K562 (cell line): ENCODE measurements at regions not wholly inside any gene's neighbourhood (a gene's known extent, or its start where the extent isn't known, plus 50 kb on each side); places are given as distances from the start of the nearest gene placed in this dataset.

Experiments used
- DIDO1 ChIP-seq: fragments of 450-650 bp; IDR thresholded peaks from 2 replicates; pipeline ENCODE4 v1.6.1; 2016; ENCODE audit warnings: low read depth, missing biosample characterization, missing genetic modification characterization
- ELF2 ChIP-seq: fragments of 250-450 bp; sonication (Bioruptor Pico); IDR thresholded peaks from 2 replicates; pipeline ENCODE4 v1.5.0; 2021; ENCODE audit warnings: mild to moderate bottlenecking
- ERF ChIP-seq: fragments of 450-650 bp; formaldehyde crosslinking; IDR thresholded peaks from 2 replicates; pipeline ENCODE4 v1.4.0; 2020; ENCODE audit warnings: mild to moderate bottlenecking, mixed read lengths
- FOXP4 ChIP-seq: sonication (generic); formaldehyde crosslinking; IDR thresholded peaks from 2 replicates; pipeline ENCODE4 v1.8.0; 2022; ENCODE audit warnings: mild to moderate bottlenecking, missing genetic modification reagents, borderline replicate concordance
- JUND ChIP-seq, 2 experiments: IDR thresholded peaks; 2 replicates in 1 of 2; 3 replicates in 1 of 2; pipeline ENCODE4 v1.6.1; 2011; ENCODE audit warnings: borderline replicate concordance in 2 of 2, low read depth in 2 of 2, low read length in 2 of 2, improper control_type of control experiment in 1 of 2, missing biosample characterization in 1 of 2, missing genetic modification characterization in 1 of 2, missing genetic modification reagents in 1 of 2
- KDM5B ChIP-seq: fragments of 200-600 bp; sonication (generic); IDR thresholded peaks from 2 replicates; pipeline ENCODE4 v1.6.1; 2012; ENCODE audit warnings: low read depth, mild to moderate bottlenecking, moderate library complexity, low read length, control low read depth, inconsistent platforms; ENCODE audit not compliant: insufficient replicate concordance
- LARP7 ChIP-seq: fragments of 450-650 bp; IDR thresholded peaks from 2 replicates; pipeline ENCODE4 v1.6.1; 2016
- MTA2 ChIP-seq: fragments of 450-650 bp; IDR thresholded peaks from 2 replicates; pipeline ENCODE4 v1.6.1; 2016; ENCODE audit warnings: low read depth
- MTF1 ChIP-seq: fragments of 250-450 bp; sonication (Bioruptor Pico); IDR thresholded peaks from 2 replicates; pipeline ENCODE4 v1.9.0; 2021; ENCODE audit warnings: moderate library complexity, mild to moderate bottlenecking, inconsistent platforms, borderline replicate concordance
- NCOR1 ChIP-seq: fragments of 450-650 bp; IDR thresholded peaks from 2 replicates; pipeline ENCODE4 v1.6.1; 2016; ENCODE audit warnings: mild to moderate bottlenecking, moderate library complexity
- POLR2A ChIP-seq: fragments of 450-650 bp; conservative IDR thresholded peaks from 2 replicates; pipeline ENCODE4 v1.6.1; 2016
- RFX7 ChIP-seq: fragments of 250-450 bp; sonication (Bioruptor Pico); IDR thresholded peaks from 2 replicates; pipeline ENCODE4 v1.5.1; 2021; ENCODE audit warnings: mild to moderate bottlenecking
- RUNX1 ChIP-seq: sonication (generic); IDR thresholded peaks from 2 replicates; pipeline ENCODE4 v1.6.1; 2016; ENCODE audit warnings: antibody characterized with exemption, low read depth
- TAL1 ChIP-seq: fragments of 450-650 bp; IDR thresholded peaks from 2 replicates; pipeline ENCODE4 v1.6.1; 2016; ENCODE audit warnings: mild to moderate bottlenecking
- TEAD4 ChIP-seq, 2 experiments: sonication (generic) in 1 of 2; formaldehyde crosslinking in 1 of 2; IDR thresholded peaks; 2 replicates each; pipeline versions ENCODE4 v1.6.1 to v1.8.0; 2012 to 2022; ENCODE audit warnings: borderline replicate concordance in 1 of 2, inconsistent platforms in 1 of 2, low read length in 1 of 2, mild to moderate bottlenecking in 1 of 2, missing genetic modification reagents in 1 of 2
- ZBTB11 ChIP-seq, 3 experiments: fragments of 200-800 bp in 1 of 3; fragments of 250-450 bp in 1 of 3; fragments of 450-650 bp in 1 of 3; sonication (Bioruptor Pico) in 1 of 3; sonication (Bioruptor generic) in 1 of 3; formaldehyde crosslinking in 1 of 3; IDR thresholded peaks; 2 replicates each; pipeline versions ENCODE4 v1.6.1 to v1.8.0; 2016 to 2022; ENCODE audit warnings: mild to moderate bottlenecking in 2 of 3, missing genetic modification characterization in 2 of 3, missing compliant biosample characterization in 1 of 3, moderate library complexity in 1 of 3
- ZFP91 ChIP-seq: sonication (generic); formaldehyde crosslinking; IDR thresholded peaks from 2 replicates; pipeline ENCODE4 v1.8.0; 2022; ENCODE audit warnings: mild to moderate bottlenecking, missing genetic modification reagents
- ZNF133 ChIP-seq: fragments of 250-450 bp; sonication (Bioruptor Pico); IDR thresholded peaks from 2 replicates; pipeline ENCODE4 v1.4.0; 2020; ENCODE audit warnings: mild to moderate bottlenecking
- ZNF232 ChIP-seq: sonication (generic); formaldehyde crosslinking; IDR thresholded peaks from 2 replicates; pipeline ENCODE4 v1.8.0; 2022; ENCODE audit warnings: mild to moderate bottlenecking, missing genetic modification reagents
- ZNF76 ChIP-seq: fragments of 250-450 bp; sonication (Bioruptor Pico); IDR thresholded peaks from 2 replicates; pipeline ENCODE4 v1.4.0; 2020; ENCODE audit warnings: mild to moderate bottlenecking, moderate library complexity, borderline replicate concordance
- ZNF780A ChIP-seq: fragments of 250-450 bp; sonication (Bioruptor Pico); IDR thresholded peaks from 2 replicates; pipeline ENCODE4 v1.5.0; 2021; ENCODE audit warnings: mild to moderate bottlenecking

- TF ChIP-seq ZFP91 (no peak), ELF2 (CRISPR knock-in tag) (peak; percentile 78), DIDO1 (tag) (peak; percentile 72; the same call in 1 of the 2 replicates), ERF (CRISPR knock-in tag) (0 out of 2 replicates have a peak, but pooled peaks have one; percentile 56), LARP7 (no peak), ZNF780A (CRISPR knock-in tag) (no peak), TEAD4 (IDR thresholded peaks at IDR 0.05; ENCODE audit: low read length) (no peak; the same call in none of the 2 replicates), TEAD4 (CRISPR knock-in tag; IDR thresholded peaks at IDR 0.05; ENCODE audit: borderline replicate concordance) (no peak), FOXP4 (no peak), MTF1 (CRISPR knock-in tag) (peak; percentile 50; the same call in 1 of the 2 replicates), ZNF133 (no peak), RFX7 (CRISPR knock-in tag) (peak; percentile 84; the same call in 1 of the 2 replicates), MTA2 (no peak), RUNX1 (no peak), NCOR1 (peak; percentile 81; the same call in 1 of the 2 replicates), ZNF76 (CRISPR knock-in tag) (peak; percentile 87; the same call in 1 of the 2 replicates), TAL1 (peak; percentile 9; the same call in 1 of the 2 replicates), JUND (IDR thresholded peaks at IDR 0.05; ENCODE audit: borderline replicate concordance, low read depth, low read length) (peak; percentile 99), JUND (tag; IDR thresholded peaks at IDR 0.05; ENCODE audit: borderline replicate concordance, low read depth, low read length) (peak; percentile 99; the same call in 2 of the 3 replicates), ZBTB11 (CRISPR knock-in tag; IDR thresholded peaks at IDR 0.05) (peak in 1 of 3 experiments; percentile 85; a peak in 2 of 6 replicates), KDM5B (peak; percentile 63), POLR2A (peak; percentile 91), ZNF232 (no peak)
Observed at GRCh38 chr7:106774768-106775551, 90.1 kb upstream of the PIK3CG start (continued).
